ENCODE measurements at regions not wholly inside any gene's neighbourhood (a gene's known extent, or its start where the extent isn't known, plus 50 kb on each side); places are given as distances from the start of the nearest gene placed in this dataset.

GRCh38 chr2:22481486-22482259 lies 903.3 kb upstream of the KLHL29 start:
- intact Hi-C loops (cut with DNase I), result no loop called here
- DNase-seq (ENCODE audit: low spot score), result no peak
- WGBS, result 48% methylated on average over 6 of the region's 6 CpGs

GRCh38 chr2:22483036-22483435 lies 901.9 kb upstream of the KLHL29 start:
- no peaks in the 10 kb centered on the region for H3K36me3 ChIP-seq
- DNase-seq (ENCODE audit: low spot score), result no peak
- no peak overlapping the region for H3K4me3 ChIP-seq
- H3K4me1 ChIP-seq (replicated peaks), result no peaks in the 10 kb centered on the region
- H3K27me3 ChIP-seq (replicated peaks; ENCODE audit: insufficient read depth), result no peaks in the 10 kb centered on the region
- WGBS, result 74% methylated on average over 2 of the region's 2 CpGs
- no peaks in the 10 kb centered on the region for H3K9me3 ChIP-seq
- H3K27ac ChIP-seq, result no peak overlapping the region
- intact Hi-C loops (cut with DNase I), result no loop called here
- TF ChIP-seq POLR2A (IDR thresholded peaks at IDR 0.05) (no peak), POLR2AphosphoS5 (IDR thresholded peaks at IDR 0.05) (no peak)
- TF ChIP-seq, protein P1, sequence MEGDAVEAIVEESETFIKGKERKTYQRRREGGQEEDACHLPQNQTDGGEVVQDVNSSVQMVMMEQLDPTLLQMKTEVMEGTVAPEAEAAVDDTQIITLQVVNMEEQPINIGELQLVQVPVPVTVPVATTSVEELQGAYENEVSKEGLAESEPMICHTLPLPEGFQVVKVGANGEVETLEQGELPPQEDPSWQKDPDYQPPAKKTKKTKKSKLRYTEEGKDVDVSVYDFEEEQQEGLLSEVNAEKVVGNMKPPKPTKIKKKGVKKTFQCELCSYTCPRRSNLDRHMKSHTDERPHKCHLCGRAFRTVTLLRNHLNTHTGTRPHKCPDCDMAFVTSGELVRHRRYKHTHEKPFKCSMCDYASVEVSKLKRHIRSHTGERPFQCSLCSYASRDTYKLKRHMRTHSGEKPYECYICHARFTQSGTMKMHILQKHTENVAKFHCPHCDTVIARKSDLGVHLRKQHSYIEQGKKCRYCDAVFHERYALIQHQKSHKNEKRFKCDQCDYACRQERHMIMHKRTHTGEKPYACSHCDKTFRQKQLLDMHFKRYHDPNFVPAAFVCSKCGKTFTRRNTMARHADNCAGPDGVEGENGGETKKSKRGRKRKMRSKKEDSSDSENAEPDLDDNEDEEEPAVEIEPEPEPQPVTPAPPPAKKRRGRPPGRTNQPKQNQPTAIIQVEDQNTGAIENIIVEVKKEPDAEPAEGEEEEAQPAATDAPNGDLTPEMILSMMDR (IDR thresholded peaks at IDR 0.05), result no peak

More at GRCh38 chr2:22481486-22482259, 903.3 kb upstream of the KLHL29 start:
- TF ChIP-seq, protein P1 (IDR thresholded peaks at IDR 0.05), result no peak
- no peak for TF ChIP-seq POLR2A (IDR thresholded peaks at IDR 0.05)
- TF ChIP-seq POLR2AphosphoS5 (IDR thresholded peaks at IDR 0.05), result no peak
- H3K4me3 ChIP-seq, result no peak overlapping the region
- no peaks in the 10 kb centered on the region for H3K9me3 ChIP-seq
- H3K27ac ChIP-seq, result no peak overlapping the region
- no peaks in the 10 kb centered on the region for H3K36me3 ChIP-seq
- H3K4me1 ChIP-seq (replicated peaks), result no peaks in the 10 kb centered on the region
- no peaks in the 10 kb centered on the region for H3K27me3 ChIP-seq (replicated peaks; ENCODE audit: insufficient read depth)

DNA sequence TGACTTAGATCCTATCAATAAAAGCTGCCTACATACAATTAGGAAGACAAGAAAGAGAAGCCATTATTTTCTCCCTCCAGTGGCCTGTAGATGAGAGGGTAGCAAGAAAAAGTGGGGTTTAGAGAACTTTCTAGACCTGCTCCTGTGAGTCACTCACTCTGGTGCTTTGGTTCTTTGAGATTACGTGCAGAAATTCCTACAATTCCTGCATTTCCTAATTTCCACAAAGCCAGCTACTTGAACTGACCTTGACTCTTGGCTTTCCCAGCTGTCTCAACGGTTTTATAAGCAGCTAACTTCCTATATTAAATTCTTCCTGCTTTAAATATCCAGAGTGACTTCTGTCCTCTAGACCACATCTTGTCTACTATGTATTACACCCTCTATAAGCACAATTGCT lies 899.5 kb upstream of the KLHL29 start:
- DNase-seq (ENCODE audit: low spot score), result no peak
- H3K27ac ChIP-seq, result no peak overlapping the region
- TF ChIP-seq, protein P1 (IDR thresholded peaks at IDR 0.05), result no peak
- TF ChIP-seq POLR2A (IDR thresholded peaks at IDR 0.05) (no peak), POLR2AphosphoS5 (IDR thresholded peaks at IDR 0.05) (no peak)
- H3K27me3 ChIP-seq (replicated peaks; ENCODE audit: insufficient read depth), result no peaks in the 10 kb centered on the region
- no peak overlapping the region for H3K4me3 ChIP-seq
- H3K36me3 ChIP-seq, result no peaks in the 10 kb centered on the region
- H3K9me3 ChIP-seq, result no peaks in the 10 kb centered on the region
- H3K4me1 ChIP-seq (replicated peaks), result no peaks in the 10 kb centered on the region
- intact Hi-C loops (cut with DNase I), result no loop called here
- 59% methylated on average over 2 of the region's 2 CpGs for WGBS

GRCh38 chr2:22486343-22486742 lies 898.6 kb upstream of the KLHL29 start:
- Histone ChIP-seq H3K9me3 (no peaks in the 10 kb centered on the region), H3K27ac (no peak overlapping the region), H3K27me3 (replicated peaks; ENCODE audit: insufficient read depth) (no peaks in the 10 kb centered on the region), H3K36me3 (no peaks in the 10 kb centered on the region), H3K4me1 (replicated peaks) (no peaks in the 10 kb centered on the region), H3K4me3 (no peak overlapping the region)
- WGBS, result 77% methylated on average over 4 of the region's 4 CpGs
- TF ChIP-seq POLR2AphosphoS5 (IDR thresholded peaks at IDR 0.05), result no peak
- TF ChIP-seq, protein P1 (IDR thresholded peaks at IDR 0.05), result no peak
- no peak for TF ChIP-seq POLR2A (IDR thresholded peaks at IDR 0.05)
- DNase-seq (ENCODE audit: low spot score), result no peak
- intact Hi-C loops (cut with DNase I), result no loop called here

- no peaks in the 10 kb centered on the region for H3K36me3 ChIP-seq
- DNase-seq (ENCODE audit: low spot score), result no peak
- no peak for TF ChIP-seq POLR2AphosphoS5 (IDR thresholded peaks at IDR 0.05)
- no peak for TF ChIP-seq POLR2A (IDR thresholded peaks at IDR 0.05)
- TF ChIP-seq, protein P1 (IDR thresholded peaks at IDR 0.05), result no peak
- no peak overlapping the region for H3K4me3 ChIP-seq
- intact Hi-C loops (cut with DNase I), result no loop called here
- H3K27me3 ChIP-seq (replicated peaks; ENCODE audit: insufficient read depth), result no peaks in the 10 kb centered on the region
- H3K4me1 ChIP-seq (replicated peaks), result no peaks in the 10 kb centered on the region
- no peak overlapping the region for H3K27ac ChIP-seq
- H3K9me3 ChIP-seq, result no peaks in the 10 kb centered on the region
- 93% methylated on average over 2 of the region's 2 CpGs for WGBS
Measured at GRCh38 chr2:22487036-22487435, 897.9 kb upstream of the KLHL29 start.
